ENCODE measurements at regions not wholly inside any gene's neighbourhood (a gene's known extent, or its start where the extent isn't known, plus 50 kb on each side); places are given as distances from the start of the nearest gene placed in this dataset.

- TF ChIP-seq TOX (CRISPR knock-in tag; IDR thresholded peaks at IDR 0.05; ENCODE audit: borderline replicate concordance): no peak
- TF ChIP-seq OSR1 (CRISPR knock-in tag; IDR thresholded peaks at IDR 0.05): no peak
- TF ChIP-seq, protein P1, sequence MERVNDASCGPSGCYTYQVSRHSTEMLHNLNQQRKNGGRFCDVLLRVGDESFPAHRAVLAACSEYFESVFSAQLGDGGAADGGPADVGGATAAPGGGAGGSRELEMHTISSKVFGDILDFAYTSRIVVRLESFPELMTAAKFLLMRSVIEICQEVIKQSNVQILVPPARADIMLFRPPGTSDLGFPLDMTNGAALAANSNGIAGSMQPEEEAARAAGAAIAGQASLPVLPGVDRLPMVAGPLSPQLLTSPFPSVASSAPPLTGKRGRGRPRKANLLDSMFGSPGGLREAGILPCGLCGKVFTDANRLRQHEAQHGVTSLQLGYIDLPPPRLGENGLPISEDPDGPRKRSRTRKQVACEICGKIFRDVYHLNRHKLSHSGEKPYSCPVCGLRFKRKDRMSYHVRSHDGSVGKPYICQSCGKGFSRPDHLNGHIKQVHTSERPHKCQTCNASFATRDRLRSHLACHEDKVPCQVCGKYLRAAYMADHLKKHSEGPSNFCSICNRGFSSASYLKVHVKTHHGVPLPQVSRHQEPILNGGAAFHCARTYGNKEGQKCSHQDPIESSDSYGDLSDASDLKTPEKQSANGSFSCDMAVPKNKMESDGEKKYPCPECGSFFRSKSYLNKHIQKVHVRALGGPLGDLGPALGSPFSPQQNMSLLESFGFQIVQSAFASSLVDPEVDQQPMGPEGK (CRISPR knock-in tag; IDR thresholded peaks at IDR 0.05; ENCODE audit: borderline replicate concordance): no peak
- TF ChIP-seq BACH2 (CRISPR knock-in tag; IDR thresholded peaks at IDR 0.05; ENCODE audit: borderline replicate concordance): no peak
- TF ChIP-seq, protein P2, sequence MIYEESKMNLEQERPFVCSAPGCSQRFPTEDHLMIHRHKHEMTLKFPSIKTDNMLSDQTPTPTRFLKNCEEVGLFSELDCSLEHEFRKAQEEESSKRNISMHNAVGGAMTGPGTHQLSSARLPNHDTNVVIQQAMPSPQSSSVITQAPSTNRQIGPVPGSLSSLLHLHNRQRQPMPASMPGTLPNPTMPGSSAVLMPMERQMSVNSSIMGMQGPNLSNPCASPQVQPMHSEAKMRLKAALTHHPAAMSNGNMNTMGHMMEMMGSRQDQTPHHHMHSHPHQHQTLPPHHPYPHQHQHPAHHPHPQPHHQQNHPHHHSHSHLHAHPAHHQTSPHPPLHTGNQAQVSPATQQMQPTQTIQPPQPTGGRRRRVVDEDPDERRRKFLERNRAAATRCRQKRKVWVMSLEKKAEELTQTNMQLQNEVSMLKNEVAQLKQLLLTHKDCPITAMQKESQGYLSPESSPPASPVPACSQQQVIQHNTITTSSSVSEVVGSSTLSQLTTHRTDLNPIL (CRISPR knock-in tag; IDR thresholded peaks at IDR 0.05; ENCODE audit: low read depth): no peak
- no peak for TF ChIP-seq ZFP3 (CRISPR knock-in tag; IDR thresholded peaks at IDR 0.05)
- no peak for TF ChIP-seq GLIS3 (CRISPR knock-in tag; IDR thresholded peaks at IDR 0.05)
- no peak for TF ChIP-seq ESRRG (CRISPR knock-in tag; IDR thresholded peaks at IDR 0.05)
- TF ChIP-seq, protein P3, sequence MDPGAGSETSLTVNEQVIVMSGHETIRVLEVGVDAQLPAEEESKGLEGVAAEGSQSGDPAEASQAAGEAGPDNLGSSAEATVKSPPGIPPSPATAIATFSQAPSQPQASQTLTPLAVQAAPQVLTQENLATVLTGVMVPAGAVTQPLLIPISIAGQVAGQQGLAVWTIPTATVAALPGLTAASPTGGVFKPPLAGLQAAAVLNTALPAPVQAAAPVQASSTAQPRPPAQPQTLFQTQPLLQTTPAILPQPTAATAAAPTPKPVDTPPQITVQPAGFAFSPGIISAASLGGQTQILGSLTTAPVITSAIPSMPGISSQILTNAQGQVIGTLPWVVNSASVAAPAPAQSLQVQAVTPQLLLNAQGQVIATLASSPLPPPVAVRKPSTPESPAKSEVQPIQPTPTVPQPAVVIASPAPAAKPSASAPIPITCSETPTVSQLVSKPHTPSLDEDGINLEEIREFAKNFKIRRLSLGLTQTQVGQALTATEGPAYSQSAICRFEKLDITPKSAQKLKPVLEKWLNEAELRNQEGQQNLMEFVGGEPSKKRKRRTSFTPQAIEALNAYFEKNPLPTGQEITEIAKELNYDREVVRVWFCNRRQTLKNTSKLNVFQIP (CRISPR knock-in tag; IDR thresholded peaks at IDR 0.05; ENCODE audit: borderline replicate concordance, low read depth): no peak
- TF ChIP-seq SNAI2 (CRISPR knock-in tag; IDR thresholded peaks at IDR 0.05): no peak
- TF ChIP-seq ZNF70 (CRISPR knock-in tag; IDR thresholded peaks at IDR 0.05): no peak
- TF ChIP-seq ZNF8 (CRISPR knock-in tag; IDR thresholded peaks at IDR 0.05): no peak
- TF ChIP-seq ARNTL (CRISPR knock-in tag; IDR thresholded peaks at IDR 0.05; ENCODE audit: borderline replicate concordance, low read depth): no peak
Observed at GRCh38 chr4:96895826-96896225, 1055.9 kb downstream of the PDHA2 start.
